HCEC 1CT (cell line): ENCODE measurements at regions not wholly inside any gene's neighbourhood (a gene's known extent, or its start where the extent isn't known, plus 50 kb on each side); places are given as distances from the start of the nearest gene placed in this dataset.

Experiments
- DNase-seq: peaks from one replicate; pipeline ENCODE4 v3.0.0-alpha.2; 2017

DNA sequence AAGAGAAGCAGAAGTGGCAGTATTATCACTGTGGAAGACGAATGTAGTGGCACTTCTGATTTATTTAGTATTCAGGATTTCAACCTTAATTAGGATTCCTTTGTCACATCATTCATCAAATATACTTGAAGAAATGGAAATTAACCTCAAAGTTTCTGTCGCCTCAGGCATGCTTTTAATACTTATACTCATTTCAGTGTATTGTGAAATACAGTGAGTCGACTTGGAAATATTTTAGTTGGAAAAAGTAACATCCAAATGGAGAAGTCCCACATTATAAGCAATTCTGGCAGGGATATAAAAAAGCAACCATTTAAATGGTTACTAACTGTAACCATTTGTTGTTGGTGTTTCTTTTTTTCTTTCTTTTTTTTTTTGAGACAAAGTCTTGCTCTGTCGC is 648.8 kb downstream of the ARL4A start:
- DNase-seq = peak; percentile 55

GRCh38 chr7:13352677-13353076 is 636.8 kb downstream of the ETV1 start:
- no peak for DNase-seq

GRCh38 chr7:13359656-13360055 is 629.8 kb downstream of the ETV1 start:
- DNase-seq = no peak

- peak; percentile 4 for DNase-seq
These were observed 602.7 kb downstream of the ETV1 start for GRCh38 chr7:13386741-13387140.

DNA sequence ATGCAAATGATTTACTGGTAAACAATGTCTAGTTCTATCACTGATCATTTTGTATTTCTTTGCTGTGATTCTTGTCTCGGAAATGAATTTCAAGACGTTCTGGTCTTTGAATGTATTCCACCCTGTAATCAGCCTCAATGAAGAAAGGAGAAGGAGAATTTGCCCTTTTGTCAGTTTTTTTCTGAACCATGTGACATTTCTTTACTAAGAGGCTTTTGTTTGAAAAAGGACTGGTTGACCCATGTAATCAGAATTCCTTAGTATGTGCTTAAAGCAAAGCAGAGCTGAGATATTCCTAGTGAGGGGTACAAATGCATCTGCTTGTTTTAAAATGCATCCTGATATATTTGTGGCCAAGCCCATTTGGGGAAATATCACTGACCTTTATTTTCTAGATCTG is 581.6 kb downstream of the ETV1 start:
- DNase-seq = no peak

DNA sequence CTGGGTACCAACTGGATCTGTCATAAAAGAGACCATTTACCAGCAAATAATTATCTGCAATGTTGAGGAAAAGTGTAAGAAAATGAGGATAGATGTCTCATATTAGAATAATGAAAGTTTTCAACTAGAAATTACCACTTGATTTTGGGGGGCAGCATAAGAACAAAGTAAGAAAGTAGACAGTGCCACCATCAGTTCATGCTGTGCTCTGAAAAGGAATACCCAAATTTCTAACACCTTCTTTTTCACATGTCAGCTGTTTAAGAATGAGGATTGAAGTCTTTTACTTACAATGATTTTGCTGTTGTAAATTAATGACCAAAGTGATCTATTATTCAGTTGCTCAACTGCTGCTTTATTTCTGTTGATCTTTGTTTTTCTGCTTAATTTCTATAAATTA is 578.3 kb downstream of the ETV1 start:
- peak; percentile 19 for DNase-seq

- DNase-seq = no peak
These were observed 577.8 kb downstream of the ETV1 start for GRCh38 chr7:13411636-13412035.

DNA sequence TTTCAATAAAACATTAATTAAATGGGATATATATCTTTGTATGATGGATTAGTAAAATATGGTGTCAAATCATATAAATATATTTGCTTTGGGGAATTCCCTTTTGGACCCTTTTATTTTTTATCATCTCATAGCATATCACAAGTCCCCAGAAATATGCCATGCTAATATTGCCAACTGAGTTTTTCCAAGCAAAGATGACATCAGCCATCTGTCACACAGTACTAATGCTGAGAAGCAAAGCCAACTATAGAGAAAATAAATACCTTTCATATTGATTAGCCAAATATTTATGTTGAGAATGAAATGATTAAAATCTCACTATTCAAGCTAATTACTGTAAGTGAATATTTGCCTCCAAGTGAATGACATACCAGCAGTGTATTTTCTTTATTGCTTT is 575.3 kb downstream of the ETV1 start:
- no peak for DNase-seq

DNA sequence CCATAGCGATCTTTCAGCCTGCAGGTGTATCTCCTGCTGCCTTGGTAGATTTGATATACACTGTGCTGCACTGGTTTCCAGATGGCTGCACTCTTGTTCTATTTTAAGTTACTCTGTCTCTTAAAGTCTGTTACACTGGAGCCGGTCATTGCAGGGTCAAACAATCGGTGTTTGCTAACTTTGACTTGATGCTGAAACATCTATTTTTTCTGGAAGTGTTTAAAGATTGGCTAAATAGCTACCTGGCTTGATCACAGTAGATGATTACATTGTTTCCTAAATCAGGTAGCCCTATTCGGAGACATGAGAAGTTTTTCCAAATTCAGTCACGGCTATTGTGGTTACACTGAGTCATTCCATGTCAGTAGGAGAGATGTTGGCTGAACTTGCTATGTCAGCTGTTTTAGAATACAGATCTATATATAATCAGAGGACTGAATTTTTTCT is 574.8 kb downstream of the ETV1 start:
- no peak for DNase-seq

GRCh38 chr7:13416071-13416470 is 573.4 kb downstream of the ETV1 start:
- no peak for DNase-seq

GRCh38 chr7:13416544-13416943 is 572.9 kb downstream of the ETV1 start:
- no peak for DNase-seq

GRCh38 chr7:13420726-13421125 is 568.7 kb downstream of the ETV1 start:
- no peak for DNase-seq

GRCh38 chr7:13421776-13422175 is 567.7 kb downstream of the ETV1 start:
- no peak for DNase-seq

GRCh38 chr7:13433946-13434345 is 555.5 kb downstream of the ETV1 start:
- DNase-seq = no peak

DNA sequence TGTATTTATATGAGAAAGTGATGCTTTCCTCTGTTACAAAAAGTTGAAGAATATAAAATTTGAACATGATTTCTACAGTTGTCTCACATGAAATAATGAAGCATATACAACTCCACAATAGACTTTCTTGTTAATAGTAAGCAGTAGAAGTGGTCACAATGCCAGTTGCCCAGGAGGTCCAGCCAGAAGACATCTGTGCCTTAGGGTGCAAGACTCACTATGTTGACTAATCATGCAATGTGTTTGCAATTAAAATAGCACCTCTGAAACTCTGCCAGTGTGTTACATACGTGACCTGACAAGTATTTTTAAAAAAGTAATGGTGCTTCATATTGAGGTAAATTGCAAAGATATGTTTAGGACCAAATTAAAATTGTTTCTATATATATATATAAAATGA is 547.2 kb downstream of the ETV1 start:
- no peak for DNase-seq

GRCh38 chr7:13447637-13448036 is 541.8 kb downstream of the ETV1 start:
- DNase-seq = no peak

- no peak for DNase-seq
These were observed 541.2 kb downstream of the ETV1 start for GRCh38 chr7:13448243-13448642.

DNA sequence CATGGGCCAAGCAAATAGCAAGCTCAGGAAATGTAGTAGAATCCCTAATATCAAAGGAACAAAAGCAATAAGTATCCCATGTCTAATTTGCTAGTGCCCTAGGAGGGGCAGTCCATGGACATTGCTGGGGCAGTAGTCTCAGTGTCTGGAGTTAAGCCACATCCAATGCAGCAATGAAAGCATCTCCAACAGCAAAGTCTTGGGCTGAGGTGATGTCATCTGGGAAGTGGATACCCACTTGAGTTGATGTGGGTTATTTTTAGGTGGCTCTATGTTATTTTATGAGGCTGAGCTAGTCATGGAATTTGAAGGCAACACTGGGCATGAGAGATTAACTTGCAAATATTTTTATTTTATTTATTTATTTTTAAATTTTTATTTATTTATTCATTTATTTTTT is 540.0 kb downstream of the ETV1 start:
- DNase-seq = no peak

- no peak for DNase-seq
These were observed 534.4 kb downstream of the ETV1 start for GRCh38 chr7:13454916-13455592.

- DNase-seq = no peak
These were observed 531.7 kb downstream of the ETV1 start for GRCh38 chr7:13457790-13458189.

DNA sequence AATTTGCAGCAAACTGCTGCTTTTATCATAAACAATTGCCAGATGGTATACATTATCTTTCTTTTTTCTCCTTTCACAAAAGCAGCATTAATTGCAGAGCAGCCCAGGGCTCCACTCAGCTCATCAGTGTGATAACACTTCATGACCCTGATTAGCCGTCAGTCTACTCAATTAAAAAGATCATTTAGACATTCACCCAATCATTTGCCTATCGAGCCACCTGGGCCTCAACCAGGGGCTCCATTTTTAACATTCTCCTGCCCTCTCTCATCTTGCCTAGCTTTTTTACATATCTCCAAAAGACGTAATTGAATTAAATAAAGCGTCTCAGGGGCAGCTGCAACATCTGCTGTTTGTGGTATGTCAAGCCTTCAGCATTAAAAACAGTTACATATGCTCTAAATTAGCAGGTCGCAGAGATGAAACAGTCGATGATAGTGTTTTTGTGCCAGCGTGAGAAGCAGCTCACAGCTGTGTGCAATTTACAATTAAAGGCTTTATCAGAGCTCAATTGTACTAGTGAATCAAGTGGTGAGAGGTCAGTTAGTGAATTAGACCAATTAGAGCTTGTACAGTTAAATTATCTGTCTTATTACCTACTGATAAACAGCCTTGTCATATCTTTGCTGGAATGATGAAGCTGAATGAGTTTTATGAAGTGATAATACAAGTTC is 522.5 kb downstream of the ETV1 start:
- no peak for DNase-seq

- peak; percentile 2 for DNase-seq
These were observed 512.5 kb downstream of the ETV1 start for GRCh38 chr7:13476881-13477444.

DNA sequence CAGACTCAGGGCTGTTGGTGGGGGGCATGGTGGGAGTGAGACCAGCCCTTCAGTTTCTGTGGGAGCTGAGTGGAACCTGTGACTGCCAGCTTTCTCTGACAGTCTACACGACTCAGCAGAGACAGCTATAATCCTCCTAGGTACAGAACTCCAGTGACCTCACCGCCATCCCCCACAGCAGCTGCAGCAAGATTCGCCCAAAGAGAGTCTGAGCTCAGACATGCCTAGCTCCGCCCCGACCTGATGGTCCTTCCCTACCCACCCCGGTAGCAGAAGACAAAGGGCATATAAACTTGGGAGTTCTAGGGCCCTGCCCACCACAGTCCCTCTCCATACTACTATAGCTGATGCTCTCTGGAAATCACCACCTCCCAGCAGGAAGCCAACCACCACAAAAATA is 500.1 kb downstream of the ETV1 start:
- no peak for DNase-seq

- DNase-seq = no peak
These were observed 492.5 kb downstream of the ETV1 start for GRCh38 chr7:13496976-13497375.

- no peak for DNase-seq
These were observed 480.9 kb downstream of the ETV1 start for GRCh38 chr7:13508586-13508985.
